ENCODE measurements at regions not wholly inside any gene's neighbourhood (a gene's known extent, or its start where the extent isn't known, plus 50 kb on each side); places are given as distances from the start of the nearest gene placed in this dataset.

DNA sequence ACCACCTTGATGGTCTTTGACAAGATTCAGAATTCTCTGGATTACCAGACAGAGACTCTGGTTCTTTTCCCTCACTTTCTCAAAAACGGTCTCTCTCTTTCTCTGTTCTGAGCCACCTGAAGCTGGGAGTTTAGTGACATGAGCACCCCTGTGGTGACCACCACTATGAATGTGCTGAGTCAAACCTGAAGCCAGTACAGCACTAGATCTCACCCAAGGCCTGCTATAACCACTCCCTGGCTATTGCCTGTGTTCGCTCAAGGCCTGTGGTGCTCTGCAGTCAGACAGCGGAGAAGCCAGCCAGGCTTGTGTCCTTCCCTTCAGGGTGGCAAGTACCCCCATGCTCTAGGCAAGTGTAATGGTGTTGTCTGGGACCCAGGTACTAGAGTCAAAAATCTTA, 828.9 kb upstream of the NXPH2 start:
- TF ChIP-seq, protein P1, sequence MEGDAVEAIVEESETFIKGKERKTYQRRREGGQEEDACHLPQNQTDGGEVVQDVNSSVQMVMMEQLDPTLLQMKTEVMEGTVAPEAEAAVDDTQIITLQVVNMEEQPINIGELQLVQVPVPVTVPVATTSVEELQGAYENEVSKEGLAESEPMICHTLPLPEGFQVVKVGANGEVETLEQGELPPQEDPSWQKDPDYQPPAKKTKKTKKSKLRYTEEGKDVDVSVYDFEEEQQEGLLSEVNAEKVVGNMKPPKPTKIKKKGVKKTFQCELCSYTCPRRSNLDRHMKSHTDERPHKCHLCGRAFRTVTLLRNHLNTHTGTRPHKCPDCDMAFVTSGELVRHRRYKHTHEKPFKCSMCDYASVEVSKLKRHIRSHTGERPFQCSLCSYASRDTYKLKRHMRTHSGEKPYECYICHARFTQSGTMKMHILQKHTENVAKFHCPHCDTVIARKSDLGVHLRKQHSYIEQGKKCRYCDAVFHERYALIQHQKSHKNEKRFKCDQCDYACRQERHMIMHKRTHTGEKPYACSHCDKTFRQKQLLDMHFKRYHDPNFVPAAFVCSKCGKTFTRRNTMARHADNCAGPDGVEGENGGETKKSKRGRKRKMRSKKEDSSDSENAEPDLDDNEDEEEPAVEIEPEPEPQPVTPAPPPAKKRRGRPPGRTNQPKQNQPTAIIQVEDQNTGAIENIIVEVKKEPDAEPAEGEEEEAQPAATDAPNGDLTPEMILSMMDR (conservative IDR thresholded peaks at IDR 0.05; ENCODE audit: low read depth, low read length), result no peak
- DNase-seq (ENCODE audit: low read depth), result no peak
- H3K4me3 ChIP-seq (ENCODE audit: low read depth, low read length), result no peak overlapping the region

DNA sequence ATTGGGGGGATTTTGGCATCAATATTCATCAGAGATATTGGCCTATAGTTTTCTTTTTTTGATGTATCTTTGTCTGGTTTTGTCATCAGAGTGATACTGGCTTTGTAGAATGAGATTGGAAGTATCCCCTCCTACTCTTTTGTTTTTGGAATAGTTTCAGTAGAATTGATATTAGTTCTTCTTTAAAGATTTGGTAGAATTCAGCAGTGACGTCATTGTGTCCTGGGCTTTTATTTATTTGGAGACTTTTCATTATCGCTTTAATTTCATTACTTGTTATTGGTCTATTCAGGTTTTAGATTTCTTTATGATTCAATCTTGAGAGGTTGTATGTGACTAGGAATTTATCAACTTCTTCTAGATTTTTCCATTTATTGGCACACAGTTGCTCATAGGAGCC, 825.5 kb upstream of the NXPH2 start:
- H3K4me3 ChIP-seq (ENCODE audit: low read depth, low read length), result no peak overlapping the region
- no peak for DNase-seq (ENCODE audit: low read depth)

DNA sequence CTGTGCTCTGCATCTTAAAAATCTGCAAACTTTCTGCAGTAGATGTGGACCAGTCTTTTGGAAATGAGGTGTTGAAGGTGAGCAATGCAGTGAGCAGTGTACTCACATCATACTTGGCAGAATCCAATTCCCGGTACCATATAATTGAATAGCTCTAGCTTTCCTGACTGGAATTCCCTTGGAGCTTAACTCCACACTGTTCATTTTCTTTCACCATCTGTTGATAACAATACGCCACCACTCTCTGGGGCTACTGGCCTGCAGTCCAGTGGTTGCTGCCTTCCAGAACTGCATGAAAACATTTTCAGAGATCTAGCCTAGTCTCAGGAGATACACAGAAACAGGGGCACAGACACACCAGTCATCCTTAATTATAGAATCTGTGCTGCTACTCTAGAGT, 820.0 kb upstream of the NXPH2 start:
- DNase-seq (ENCODE audit: low read depth), result no peak
- TF ChIP-seq, protein P1 (conservative IDR thresholded peaks at IDR 0.05; ENCODE audit: low read depth, low read length), result no peak
- H3K4me3 ChIP-seq (ENCODE audit: low read depth, low read length), result no peak overlapping the region

More for the DNA sequence above, 825.5 kb upstream of the NXPH2 start:
- TF ChIP-seq, protein P1 (conservative IDR thresholded peaks at IDR 0.05; ENCODE audit: low read depth, low read length), result no peak

DNA sequence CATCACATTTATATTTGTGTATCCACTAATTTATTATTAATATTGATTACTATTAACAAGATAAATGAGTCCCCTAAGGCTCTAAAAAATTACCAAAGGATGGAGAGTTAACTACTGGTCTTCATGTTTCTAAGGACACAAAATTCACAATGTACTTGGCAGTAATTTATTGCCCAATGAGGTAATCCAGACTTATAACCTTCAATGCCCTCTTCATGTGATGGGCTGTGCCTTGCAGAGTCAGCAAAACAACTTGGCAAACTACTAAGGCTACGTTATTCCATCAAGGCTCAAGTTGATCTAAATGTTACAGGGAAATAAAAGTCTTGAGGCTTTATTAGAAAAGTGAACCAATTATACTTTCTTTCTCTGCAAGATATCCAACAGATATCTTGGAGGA, 804.9 kb upstream of the NXPH2 start:
- no peak overlapping the region for H3K4me3 ChIP-seq (ENCODE audit: low read depth, low read length)
- DNase-seq (ENCODE audit: low read depth), result no peak
- TF ChIP-seq, protein P1 (conservative IDR thresholded peaks at IDR 0.05; ENCODE audit: low read depth, low read length), result no peak

DNA sequence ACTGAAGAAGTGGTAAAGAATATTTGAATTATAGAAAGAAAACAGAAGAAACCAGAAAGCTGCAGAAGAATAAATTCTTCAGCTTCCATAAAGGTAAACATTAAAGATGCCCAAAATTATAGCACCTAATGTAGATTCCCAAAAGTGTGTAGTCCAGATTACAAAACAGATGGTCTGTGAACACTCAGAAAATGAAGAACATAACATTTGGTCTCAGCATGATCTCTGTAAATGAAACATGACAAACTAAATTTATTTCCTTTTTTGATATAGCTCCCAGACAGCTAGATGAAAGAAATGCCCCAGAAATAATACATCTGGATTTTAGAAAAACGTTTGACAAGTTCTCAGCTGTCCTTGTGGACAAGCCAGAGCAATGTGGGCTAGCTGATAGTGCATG, 794.2 kb upstream of the NXPH2 start:
- TF ChIP-seq, protein P1 (conservative IDR thresholded peaks at IDR 0.05; ENCODE audit: low read depth, low read length), result no peak
- no peak for DNase-seq (ENCODE audit: low read depth)

DNA sequence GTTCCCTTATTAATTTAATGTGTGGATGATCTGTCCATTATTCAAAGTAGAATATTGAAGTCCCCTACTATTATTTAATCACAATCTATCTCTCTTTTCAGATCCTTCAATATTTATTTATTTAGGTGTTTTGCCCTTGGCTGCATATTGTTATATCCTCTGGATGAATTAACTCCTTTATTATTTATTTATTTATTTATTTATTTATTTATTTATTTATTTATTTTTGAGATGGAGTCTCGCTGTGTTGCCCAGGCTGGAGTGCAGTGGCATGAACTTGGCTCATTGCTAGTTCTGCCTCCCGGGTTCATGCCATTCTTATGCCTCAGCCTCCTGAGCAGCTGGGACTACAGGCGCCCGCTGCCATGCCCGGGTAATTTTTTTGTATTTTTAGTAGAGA, 776.6 kb upstream of the NXPH2 start:
- H3K4me3 ChIP-seq (ENCODE audit: low read depth, low read length), result no peak overlapping the region
- DNase-seq (ENCODE audit: low read depth), result no peak
- TF ChIP-seq, protein P1 (conservative IDR thresholded peaks at IDR 0.05; ENCODE audit: low read depth, low read length), result no peak

More for the DNA sequence above, 794.2 kb upstream of the NXPH2 start:
- H3K4me3 ChIP-seq (ENCODE audit: low read depth, low read length), result no peak overlapping the region

DNA sequence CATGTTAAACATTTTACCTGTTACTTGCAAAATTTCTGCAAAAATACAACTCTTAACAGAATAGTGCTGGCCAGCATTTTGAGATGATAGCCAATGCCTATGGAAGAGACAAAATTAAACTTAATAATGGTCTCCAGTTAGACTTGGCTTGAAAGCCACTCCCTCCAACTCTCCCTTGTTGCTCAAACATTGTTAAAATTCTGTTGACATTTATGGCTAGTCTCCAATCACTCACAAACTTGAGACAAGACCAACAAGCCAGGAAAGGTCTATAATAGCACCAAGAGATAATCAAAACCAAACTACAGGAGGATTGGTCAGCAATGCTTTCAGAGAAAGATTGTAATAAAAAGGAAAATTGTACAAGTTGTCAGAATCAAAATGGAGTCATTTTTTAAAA, 770.7 kb upstream of the NXPH2 start:
- no peak overlapping the region for H3K4me3 ChIP-seq (ENCODE audit: low read depth, low read length)
- TF ChIP-seq, protein P1 (conservative IDR thresholded peaks at IDR 0.05; ENCODE audit: low read depth, low read length), result no peak
- DNase-seq (ENCODE audit: low read depth), result no peak

All from choroid plexus epithelial cell (primary cell).